IMR-90 (cell line): ENCODE measurements at regions not wholly inside any gene's neighbourhood (a gene's known extent, or its start where the extent isn't known, plus 50 kb on each side); places are given as distances from the start of the nearest gene placed in this dataset.

Source experiments
- ATAC-seq: fragments of 200-7000 bp; cut with Tn5 transposase; 2 replicates; pipeline ENCODE4 v1.9.1; 2020; ENCODE audit warnings: low read depth, mild to moderate bottlenecking, moderate library complexity
- BruUV-seq: library from RNA; stranded (reverse); fragments of 400-500 nt; replicated peaks from 2 replicates; lab custom pipeline; 2021; lab: Mats Ljungman, UMichigan
- CTCF ChIA-PET: fragments of 300-600 bp; formaldehyde crosslinking; extraction: SDS; loops from one replicate; lab custom pipeline; 2021; ENCODE audit warnings: antibody characterized with exemption; lab: Yijun Ruan, JAX
- POLR2A ChIA-PET: fragments of 300-600 bp; sonication (Branson Sonifier 250); formaldehyde crosslinking; loops from one replicate; lab custom pipeline; 2022; ENCODE audit warnings: antibody characterized with exemption; ENCODE audit not compliant: unreplicated experiment; lab: Charles Lee
- DNase-seq: peaks from one replicate; pipeline ENCODE4 v3.0.0; 2013
- H2AFZ ChIP-seq: replicated peaks from 2 replicates; pipeline ENCODE3; 2013; ENCODE audit warnings: low read length, mild to moderate bottlenecking; ENCODE audit not compliant: poor library complexity
- H2AK5ac ChIP-seq: 2 replicates; pipeline ENCODE4 v1.6.1; 2013; ENCODE audit warnings: low read depth, low read length, inconsistent platforms
- H2AK9ac ChIP-seq: replicated peaks from 2 replicates; pipeline ENCODE3; 2013; ENCODE audit warnings: mild to moderate bottlenecking, low read depth, low read length, moderate library complexity; ENCODE audit not compliant: poor library complexity
- H2BK120ac ChIP-seq: 2 replicates; pipeline ENCODE4 v1.6.1; 2013; ENCODE audit warnings: low read depth, low read length, inconsistent platforms
- H2BK15ac ChIP-seq: 3 replicates; pipeline ENCODE4 v1.6.1; 2013; ENCODE audit warnings: low read depth, low read length, inconsistent platforms
- H2BK20ac ChIP-seq: 2 replicates; pipeline ENCODE4 v1.6.1; 2013; ENCODE audit warnings: low read depth, mild to moderate bottlenecking, inconsistent platforms, low read length, moderate library complexity
- H2BK5ac ChIP-seq: 2 replicates; pipeline ENCODE4 v1.6.1; 2013; ENCODE audit warnings: mild to moderate bottlenecking, low read depth, low read length, inconsistent platforms; ENCODE audit not compliant: poor library complexity, severe bottlenecking
- H3K14ac ChIP-seq: replicated peaks from 2 replicates; pipeline ENCODE4 v1.6.1; 2013; ENCODE audit warnings: low read depth, low read length, inconsistent platforms
- H3K18ac ChIP-seq: 2 replicates; pipeline ENCODE4 v1.6.1; 2013; ENCODE audit warnings: low read depth, low read length, control low read depth
- H3K23ac ChIP-seq: 2 replicates; pipeline ENCODE4 v1.6.1; 2013; ENCODE audit warnings: low read depth, low read length, inconsistent platforms
- H3K27ac ChIP-seq: 2 replicates; pipeline ENCODE4 v1.5.1; 2013; ENCODE audit warnings: mild to moderate bottlenecking, control low read depth, low read length; ENCODE audit not compliant: insufficient read depth
- H3K27me3 ChIP-seq: 2 replicates; pipeline ENCODE4 v1.6.1; 2013; ENCODE audit warnings: low read length; ENCODE audit not compliant: control insufficient read depth, insufficient read depth
- H3K36me3 ChIP-seq: 2 replicates; pipeline ENCODE4 v1.6.1; 2013; ENCODE audit warnings: low read length, mixed read lengths; ENCODE audit not compliant: control insufficient read depth, insufficient read depth
- H3K4ac ChIP-seq: 2 replicates; pipeline ENCODE4 v1.6.1; 2013; ENCODE audit warnings: low read depth, low read length, inconsistent platforms
- H3K4me1 ChIP-seq: 2 replicates; pipeline ENCODE4 v1.6.1; 2013; ENCODE audit warnings: low read length, mixed read lengths; ENCODE audit not compliant: control insufficient read depth, insufficient read depth
- H3K4me2 ChIP-seq: 2 replicates; pipeline ENCODE4 v1.6.1; 2013; ENCODE audit warnings: low read depth, mild to moderate bottlenecking, control low read depth, low read length, moderate library complexity
- H3K4me3 ChIP-seq: 2 replicates; pipeline ENCODE4 v1.5.1; 2013; ENCODE audit warnings: low read depth, mild to moderate bottlenecking, control low read depth, low read length, moderate library complexity; ENCODE audit not compliant: insufficient read depth
- H3K56ac ChIP-seq: 2 replicates; pipeline ENCODE4 v1.6.1; 2013; ENCODE audit warnings: low read length, inconsistent platforms; ENCODE audit not compliant: insufficient read depth; ENCODE audit errors: extremely low read depth
- H3K79me1 ChIP-seq, 2 experiments: 2 replicates each; pipeline ENCODE4 v1.6.1; 2013; ENCODE audit warnings: low read length in 2 of 2, inconsistent platforms in 1 of 2, low read depth in 1 of 2
- H3K9ac ChIP-seq: 2 replicates; pipeline ENCODE4 v1.6.1; 2013; ENCODE audit warnings: low read depth, low read length, control low read depth
- H3K9me1 ChIP-seq: 2 replicates; pipeline ENCODE4 v1.6.1; 2013; ENCODE audit warnings: low read length, inconsistent platforms; ENCODE audit not compliant: insufficient read depth
- H3K9me3 ChIP-seq: 2 replicates; pipeline ENCODE4 v1.6.1; 2013; ENCODE audit warnings: low read length; ENCODE audit not compliant: control insufficient read depth, insufficient read depth
- H4K20me1 ChIP-seq: 2 replicates; pipeline ENCODE4 v1.6.1; 2013; ENCODE audit warnings: low read length, inconsistent platforms; ENCODE audit not compliant: insufficient read depth
- H4K5ac ChIP-seq: 2 replicates; pipeline ENCODE4 v1.6.1; 2013; ENCODE audit warnings: mild to moderate bottlenecking, low read depth, low read length, control low read depth
- H4K8ac ChIP-seq, 2 experiments: 2 replicates each; pipeline ENCODE4 v1.6.1; 2013; ENCODE audit warnings: low read depth in 2 of 2, low read length in 2 of 2, control low read depth in 1 of 2, inconsistent platforms in 1 of 2
- H4K91ac ChIP-seq: 2 replicates; pipeline ENCODE4 v1.6.1; 2013; ENCODE audit warnings: low read depth, low read length, inconsistent platforms; ENCODE audit not compliant: insufficient read depth
- CEBPB ChIP-seq: IDR thresholded peaks from 2 replicates; pipeline ENCODE4 v1.6.1; 2012; ENCODE audit warnings: low read depth, low read length, improper control_type of control experiment
- CHD1 ChIP-seq: IDR thresholded peaks from 2 replicates; pipeline ENCODE4 v1.6.1; 2012; ENCODE audit warnings: low read depth, low read length, improper control_type of control experiment
- FOS ChIP-seq: fragments of 150-350 bp; IDR thresholded peaks from 2 replicates; pipeline ENCODE4 v1.6.1; 2016; ENCODE audit warnings: low read depth, low read length
- MXI1 ChIP-seq: IDR thresholded peaks from 2 replicates; pipeline ENCODE4 v1.6.1; 2012; ENCODE audit warnings: low read depth, mild to moderate bottlenecking, low read length, moderate library complexity, borderline replicate concordance
- POLR2A ChIP-seq: IDR thresholded peaks from 2 replicates; pipeline ENCODE4 v1.6.1; 2012; ENCODE audit warnings: mild to moderate bottlenecking, low read depth, low read length
- RAD21 ChIP-seq: IDR thresholded peaks from 2 replicates; pipeline ENCODE4 v1.6.1; 2012; ENCODE audit warnings: low read length, improper control_type of control experiment
- RCOR1 ChIP-seq: IDR thresholded peaks from 2 replicates; pipeline ENCODE4 v1.6.1; 2012; ENCODE audit warnings: mild to moderate bottlenecking, low read length, improper control_type of control experiment; ENCODE audit not compliant: insufficient replicate concordance
- RFX5 ChIP-seq: IDR thresholded peaks from 2 replicates; pipeline ENCODE4 v1.8.0; 2012; ENCODE audit warnings: low read depth, mild to moderate bottlenecking, low read length, moderate library complexity
- WGBS, 2 experiments: methylation state at CpG; one replicate each; pipeline versions ENCODE4 v1.1.5 to v1.1.7; 2013; ENCODE audit warnings: missing lambda C conversion rate in 2 of 2; ENCODE audit not compliant: insufficient read length in 1 of 2; ENCODE audit errors: extremely low coverage in 2 of 2; 5-methylcytosine and 5-hydroxymethylcytosine counted together
- dilution Hi-C: fragments of 300-500 bp; cut with HindIII; formaldehyde crosslinking; loops from one replicate; pipeline ENCODE4 v1.14.3; 2018; ENCODE audit warnings: low sequenced_read_pairs; ENCODE audit not compliant: unreplicated experiment
- in situ Hi-C: fragments of 300-500 bp; cut with MboI; formaldehyde crosslinking; loops from 3 replicates; pipeline ENCODE4 v1.14.3; 2019; ENCODE audit warnings: low sequenced_read_pairs, inconsistent platforms, mixed read lengths
- intact Hi-C: fragments of 100-400 bp; cut with micrococcal nuclease; formaldehyde crosslinking; loops from 2 replicates; pipeline ENCODE4 v1.10.0; 2022

GRCh38 chr1:189682591-189682990 lies 795.1 kb downstream of the BRINP3 start:
- ATAC-seq, result no peak
- H2BK5ac ChIP-seq, result no peak overlapping the region
- no peaks in the 10 kb centered on the region for H3K27me3 ChIP-seq
- no CpG with 5 or more reads among the region's 3 CpGs for WGBS, 2 experiments
- H4K5ac ChIP-seq, result no peak overlapping the region
- no peak overlapping the region for H2BK120ac ChIP-seq
- no peaks in the 10 kb centered on the region for H3K4me1 ChIP-seq
- intact Hi-C loops (no loop called here), in situ Hi-C loops (no loop called here), dilution Hi-C loops (no loop called here)
- H3K9me3 ChIP-seq, result no peaks in the 10 kb centered on the region
- no peaks in the 10 kb centered on the region for H3K79me1 ChIP-seq
- ChIA-PET POLR2A (no interaction called here), CTCF (no interaction called here)
- H2BK20ac ChIP-seq, result no peak overlapping the region
- no peak overlapping the region for H3K18ac ChIP-seq
- H3K9me1 ChIP-seq, result no peaks in the 10 kb centered on the region
- H4K91ac ChIP-seq, result no peak overlapping the region
- H2AFZ ChIP-seq, result no peak overlapping the region
- no peak overlapping the region for H3K9ac ChIP-seq
- H4K20me1 ChIP-seq, result no peaks in the 10 kb centered on the region
- H4K8ac ChIP-seq, result no peak overlapping the region
- H3K23ac ChIP-seq, result no peak overlapping the region
- H2AK9ac ChIP-seq, result no peak overlapping the region
- H3K4me3 ChIP-seq, result no peak overlapping the region
- H3K14ac ChIP-seq, result no peak overlapping the region
- TF ChIP-seq CEBPB (no peak), RFX5 (no peak), FOS (no peak), RAD21 (no peak), MXI1 (no peak), CHD1 (no peak), RCOR1 (no peak), POLR2A (no peak)
- H3K56ac ChIP-seq, result no peak overlapping the region
- no peak overlapping the region for H3K4me2 ChIP-seq
- H3K4ac ChIP-seq, result no peak overlapping the region
- BruUV-seq, result no TSS peak
- no peak for DNase-seq
- H2BK15ac ChIP-seq, result no peak overlapping the region
- no peak overlapping the region for H3K27ac ChIP-seq
- no peaks in the 10 kb centered on the region for H3K36me3 ChIP-seq
- H2AK5ac ChIP-seq, result no peak overlapping the region
